ENCODE measurements at regions not wholly inside any gene's neighbourhood (a gene's known extent, or its start where the extent isn't known, plus 50 kb on each side); places are given as distances from the start of the nearest gene placed in this dataset.

DNA sequence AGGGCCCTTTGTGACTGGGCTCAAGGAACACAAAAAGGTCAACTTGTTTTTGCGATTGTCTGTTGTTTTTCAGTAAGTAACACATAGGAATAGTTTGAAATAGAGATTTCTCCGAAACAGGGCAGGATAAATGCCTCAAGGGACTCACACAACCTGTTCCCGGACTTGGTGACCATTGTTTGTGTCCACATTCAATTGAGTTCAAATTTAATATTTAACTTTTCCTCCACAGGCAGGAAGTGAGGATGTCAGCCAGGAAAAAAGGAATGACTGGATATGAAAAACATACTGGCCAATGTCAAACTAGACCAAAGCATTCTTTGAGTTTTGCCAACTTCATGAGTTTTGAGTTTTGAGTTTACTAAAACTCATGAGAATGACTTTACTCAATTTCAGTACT lies 72.7 kb downstream of the SPATA31C2 start:
- TF ChIP-seq, protein P1, sequence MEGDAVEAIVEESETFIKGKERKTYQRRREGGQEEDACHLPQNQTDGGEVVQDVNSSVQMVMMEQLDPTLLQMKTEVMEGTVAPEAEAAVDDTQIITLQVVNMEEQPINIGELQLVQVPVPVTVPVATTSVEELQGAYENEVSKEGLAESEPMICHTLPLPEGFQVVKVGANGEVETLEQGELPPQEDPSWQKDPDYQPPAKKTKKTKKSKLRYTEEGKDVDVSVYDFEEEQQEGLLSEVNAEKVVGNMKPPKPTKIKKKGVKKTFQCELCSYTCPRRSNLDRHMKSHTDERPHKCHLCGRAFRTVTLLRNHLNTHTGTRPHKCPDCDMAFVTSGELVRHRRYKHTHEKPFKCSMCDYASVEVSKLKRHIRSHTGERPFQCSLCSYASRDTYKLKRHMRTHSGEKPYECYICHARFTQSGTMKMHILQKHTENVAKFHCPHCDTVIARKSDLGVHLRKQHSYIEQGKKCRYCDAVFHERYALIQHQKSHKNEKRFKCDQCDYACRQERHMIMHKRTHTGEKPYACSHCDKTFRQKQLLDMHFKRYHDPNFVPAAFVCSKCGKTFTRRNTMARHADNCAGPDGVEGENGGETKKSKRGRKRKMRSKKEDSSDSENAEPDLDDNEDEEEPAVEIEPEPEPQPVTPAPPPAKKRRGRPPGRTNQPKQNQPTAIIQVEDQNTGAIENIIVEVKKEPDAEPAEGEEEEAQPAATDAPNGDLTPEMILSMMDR (IDR thresholded peaks at IDR 0.05; ENCODE audit: low read depth, low read length) = no peak
- DNase-seq (ENCODE audit: extremely low read depth, low read depth) = no peak

- DNase-seq (ENCODE audit: extremely low read depth, low read depth) = no peak
- TF ChIP-seq, protein P1 (IDR thresholded peaks at IDR 0.05; ENCODE audit: low read depth, low read length) = no peak
These were observed 73.7 kb downstream of the SPATA31C2 start for GRCh38 chr9:88064554-88064953.

DNA sequence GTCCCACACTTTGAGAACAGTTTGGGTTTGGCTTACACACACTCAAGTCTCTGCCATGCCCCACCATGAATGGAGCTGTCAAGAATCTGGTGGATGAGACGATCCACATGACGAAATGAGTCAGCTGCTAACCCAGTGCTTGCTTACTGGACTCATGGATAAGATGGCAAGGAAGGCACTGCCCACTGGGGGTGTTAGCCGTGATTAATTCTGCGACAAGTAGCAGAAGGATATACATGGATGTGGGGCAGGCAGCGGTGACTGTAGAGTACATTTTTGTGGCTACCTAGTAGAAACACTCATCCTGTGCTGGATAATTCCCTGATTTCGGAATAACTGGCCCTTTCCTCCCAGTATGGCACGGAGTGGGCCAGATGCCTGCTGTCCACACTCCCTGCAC lies 77.5 kb downstream of the SPATA31C2 start:
- no peak for DNase-seq (ENCODE audit: extremely low read depth, low read depth)
- TF ChIP-seq, protein P1 (IDR thresholded peaks at IDR 0.05; ENCODE audit: low read depth, low read length) = no peak

DNA sequence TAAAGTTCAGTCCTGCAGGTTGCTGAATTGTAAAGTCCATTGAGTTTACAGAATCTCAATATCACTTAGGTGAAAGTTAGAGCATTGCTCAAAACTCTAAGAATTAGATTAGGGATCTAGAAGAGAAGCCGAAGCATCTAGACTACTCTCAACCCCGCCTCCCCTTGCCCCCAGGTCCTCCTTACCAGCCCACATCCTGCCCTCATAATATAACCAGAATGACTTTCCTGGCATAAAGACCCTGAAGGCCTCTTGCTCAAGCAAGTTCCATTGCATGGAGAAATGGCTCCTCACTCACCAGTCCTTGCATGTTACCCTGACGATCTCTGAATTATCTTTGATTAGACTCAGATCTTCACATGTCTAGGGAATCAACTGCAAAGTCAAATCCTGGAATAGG lies 78.8 kb downstream of the SPATA31C2 start:
- TF ChIP-seq, protein P1 (IDR thresholded peaks at IDR 0.05; ENCODE audit: low read depth, low read length) = no peak
- DNase-seq (ENCODE audit: extremely low read depth, low read depth) = no peak

DNA sequence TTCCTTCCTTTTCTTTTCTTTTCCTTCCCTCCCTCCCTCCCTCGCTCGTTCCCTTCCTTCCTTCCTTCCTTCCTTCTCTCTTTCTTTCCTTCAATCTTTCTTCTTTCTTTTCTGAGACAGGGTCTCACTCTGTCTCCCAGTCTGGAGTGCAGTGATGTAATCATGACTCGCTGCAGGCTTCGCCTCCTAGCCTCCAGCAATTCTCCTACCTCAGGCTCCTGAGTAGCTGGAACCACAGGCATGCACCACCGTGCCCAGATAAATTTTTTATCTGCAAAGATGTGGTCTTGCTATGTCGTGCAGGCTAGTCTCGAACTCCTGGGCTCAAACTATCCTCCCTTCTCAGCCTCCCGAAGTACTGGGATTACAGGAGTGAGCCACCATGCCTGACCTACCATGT lies 81.4 kb downstream of the SPATA31C2 start:
- no peak for DNase-seq (ENCODE audit: extremely low read depth, low read depth)
- TF ChIP-seq, protein P1 (IDR thresholded peaks at IDR 0.05; ENCODE audit: low read depth, low read length) = no peak

- no peak for DNase-seq (ENCODE audit: extremely low read depth, low read depth)
- TF ChIP-seq, protein P1 (IDR thresholded peaks at IDR 0.05; ENCODE audit: low read depth, low read length) = no peak
These were observed 79.6 kb upstream of the CDK20 start for GRCh38 chr9:88053856-88054501.

GRCh38 chr9:88052321-88052965 lies 78.1 kb upstream of the CDK20 start:
- TF ChIP-seq, protein P1 (IDR thresholded peaks at IDR 0.05; ENCODE audit: low read depth, low read length) = no peak

More at GRCh38 chr9:88052321-88052965, 78.1 kb upstream of the CDK20 start:
- DNase-seq (ENCODE audit: extremely low read depth, low read depth) = no peak

All from AG09319 (cell line).